ENCODE measurements at regions not wholly inside any gene's neighbourhood (a gene's known extent, or its start where the extent isn't known, plus 50 kb on each side); places are given as distances from the start of the nearest gene placed in this dataset.

- TF ChIP-seq ELK1 (IDR thresholded peaks at IDR 0.05; ENCODE audit: borderline replicate concordance, low read depth, low read length), result no peak
- TF ChIP-seq CTCF (conservative IDR thresholded peaks at IDR 0.05; ENCODE audit: low read depth, low read length), result no peak
- no peak for TF ChIP-seq POLR2A (IDR thresholded peaks at IDR 0.05; ENCODE audit: low read depth, low read length)
- no peak for TF ChIP-seq RAD21 (IDR thresholded peaks at IDR 0.05; ENCODE audit: low read length)
- TF ChIP-seq SMC3 (IDR thresholded peaks at IDR 0.05; ENCODE audit: low read depth, low read length), result no peak
- TF ChIP-seq BHLHE40 (IDR thresholded peaks at IDR 0.05; ENCODE audit: low read depth, low read length), result no peak
Measured at GRCh38 chr4:128661479-128661878, 148.0 kb upstream of the JADE1 start.

Data from IMR-90 (cell line).